H1 (cell line): ENCODE measurements at regions not wholly inside any gene's neighbourhood (a gene's known extent, or its start where the extent isn't known, plus 50 kb on each side); places are given as distances from the start of the nearest gene placed in this dataset.

ENCODE experiments used
- CTCF ChIA-PET: fragments of 300-600 bp; sonication (Branson Sonifier 250); formaldehyde crosslinking; loops from one replicate; lab custom pipeline; 2021; ENCODE audit not compliant: partially characterized antibody; lab: Charles Lee
- POLR2A ChIA-PET: fragments of 300-600 bp; sonication (Branson Sonifier 250); formaldehyde crosslinking; loops from one replicate; lab custom pipeline; 2021; ENCODE audit warnings: inconsistent platforms; ENCODE audit not compliant: partially characterized antibody; lab: Charles Lee
- DNase-seq, 2 experiments: peaks; one replicate each; pipeline versions ENCODE4 v3.0.0 to v3.0.0-alpha.2; 2010 to 2022; ENCODE audit warnings: low spot score in 2 of 2, low read depth in 1 of 2, mixed read lengths in 1 of 2
- FAIRE-seq: peaks from 2 replicates; lab custom pipeline; 2011; peaks lifted over from hg19 to GRCh38; lab: Jason Lieb, UNC
- H2AFZ ChIP-seq: 2 replicates; pipeline ENCODE4 v1.8.1; 2012; ENCODE audit warnings: low read length, inconsistent platforms
- H2AK5ac ChIP-seq: 2 replicates; pipeline ENCODE4 v1.6.1; 2013; ENCODE audit warnings: low read depth, low read length
- H2BK120ac ChIP-seq: replicated peaks from 2 replicates; pipeline ENCODE3; 2013; ENCODE audit warnings: low read depth, low read length, inconsistent platforms
- H2BK12ac ChIP-seq: 2 replicates; pipeline ENCODE4 v1.6.1; 2013; ENCODE audit warnings: low read depth, low read length
- H2BK15ac ChIP-seq: 2 replicates; pipeline ENCODE4 v1.6.1; 2013; ENCODE audit warnings: low read length
- H2BK20ac ChIP-seq: 2 replicates; pipeline ENCODE4 v1.6.1; 2013; ENCODE audit warnings: low read length
- H2BK5ac ChIP-seq: 2 replicates; pipeline ENCODE4 v1.6.1; 2013; ENCODE audit warnings: low read depth, low read length
- H3K14ac ChIP-seq: 2 replicates; pipeline ENCODE4 v1.6.1; 2013; ENCODE audit warnings: inconsistent platforms; ENCODE audit not compliant: insufficient read length
- H3K18ac ChIP-seq: 2 replicates; pipeline ENCODE4 v1.6.1; 2013; ENCODE audit warnings: low read length; ENCODE audit errors: extremely low read depth
- H3K23ac ChIP-seq: 2 replicates; pipeline ENCODE4 v1.6.1; 2013; ENCODE audit warnings: inconsistent platforms; ENCODE audit not compliant: insufficient read length
- H3K23me2 ChIP-seq: 2 replicates; pipeline ENCODE4 v1.6.1; 2013; ENCODE audit warnings: low read depth, low read length
- H3K27ac ChIP-seq: 2 replicates; pipeline ENCODE4 v1.6.1; 2011; ENCODE audit warnings: low read depth, low read length, inconsistent platforms
- H3K27me3 ChIP-seq, 4 experiments: replicated peaks in 1 of 4; 1 replicate in 1 of 4; 2 replicates in 3 of 4; pipeline versions ENCODE4 v1.6.1 to v1.8.1; 2011 to 2013; ENCODE audit warnings: low read length in 3 of 4, mild to moderate bottlenecking in 3 of 4, inconsistent platforms in 2 of 4, mixed read lengths in 2 of 4, moderate library complexity in 1 of 4; ENCODE audit not compliant: control insufficient read depth in 3 of 4, insufficient read depth in 3 of 4; ENCODE audit errors: extremely low read depth in 1 of 4
- H3K36me3 ChIP-seq, 4 experiments: 2 replicates each; pipeline versions ENCODE4 v1.6.1 to v1.8.1; 2011 to 2013; ENCODE audit warnings: mild to moderate bottlenecking in 4 of 4, low read length in 3 of 4, moderate library complexity in 2 of 4, control low read depth in 1 of 4, inconsistent platforms in 1 of 4; ENCODE audit not compliant: insufficient read depth in 4 of 4, control insufficient read depth in 2 of 4
- H3K4ac ChIP-seq: replicated peaks from 2 replicates; pipeline ENCODE3; 2013; ENCODE audit warnings: low read length, low read depth, mixed read lengths, inconsistent platforms; ENCODE audit not compliant: insufficient read length
- H3K4me1 ChIP-seq, 4 experiments: replicated peaks in 1 of 4; 1 replicate in 1 of 4; 2 replicates in 3 of 4; pipeline versions ENCODE4 v1.6.1 to v1.8.1; 2011 to 2013; ENCODE audit warnings: low read length in 3 of 4, inconsistent platforms in 2 of 4, mixed read lengths in 1 of 4; ENCODE audit not compliant: insufficient read depth in 4 of 4, control insufficient read depth in 3 of 4
- H3K4me2 ChIP-seq, 2 experiments: 2 replicates each; pipeline versions ENCODE4 v1.6.1 to v1.8.1; 2011 to 2013; ENCODE audit warnings: low read depth in 2 of 2, low read length in 2 of 2, control low read depth in 1 of 2, inconsistent platforms in 1 of 2, mild to moderate bottlenecking in 1 of 2; ENCODE audit not compliant: insufficient read depth in 1 of 2
- H3K4me3 ChIP-seq, 4 experiments: fragments of 200-600, 300-600 bp in 1 of 4; sonication (generic), shearing (Covaris generic), sonication (Bioruptor Twin) in 1 of 4; 2 replicates each; pipeline versions ENCODE4 v1.5.1 to v1.8.1; 2011 to 2016; ENCODE audit warnings: low read length in 4 of 4, low read depth in 3 of 4, control low read depth in 2 of 4, inconsistent platforms in 2 of 4, mild to moderate bottlenecking in 2 of 4, mixed read lengths in 1 of 4, moderate library complexity in 1 of 4; ENCODE audit not compliant: insufficient read depth in 2 of 4; ENCODE audit errors: extremely low read depth in 1 of 4
- H3K56ac ChIP-seq: replicated peaks from 2 replicates; pipeline ENCODE3; 2013; ENCODE audit warnings: low read depth, mild to moderate bottlenecking, mixed read lengths, low read length, inconsistent platforms; ENCODE audit not compliant: insufficient read length
- H3K79me1 ChIP-seq: 2 replicates; pipeline ENCODE4 v1.6.1; 2013; ENCODE audit warnings: low read depth, low read length, control low read depth
- H3K79me2 ChIP-seq, 2 experiments: 2 replicates each; pipeline versions ENCODE4 v1.6.1 to v1.8.1; 2012 to 2013; ENCODE audit warnings: low read length in 2 of 2, mild to moderate bottlenecking in 2 of 2, inconsistent platforms in 1 of 2; ENCODE audit not compliant: insufficient read depth in 2 of 2, control insufficient read depth in 1 of 2
- H3K9ac ChIP-seq, 4 experiments: replicated peaks in 1 of 4; 1 replicate in 1 of 4; 2 replicates in 3 of 4; pipeline versions ENCODE4 v1.6.1 to v1.8.1; 2011 to 2013; ENCODE audit warnings: low read depth in 3 of 4, low read length in 3 of 4, control low read depth in 2 of 4, mild to moderate bottlenecking in 2 of 4, moderate library complexity in 2 of 4, inconsistent platforms in 1 of 4; ENCODE audit errors: extremely low read depth in 1 of 4
- H3K9me3 ChIP-seq, 2 experiments: 2 replicates each; pipeline versions ENCODE4 v1.6.1 to v1.8.1; 2012 to 2013; ENCODE audit warnings: mild to moderate bottlenecking in 2 of 2, moderate library complexity in 2 of 2, control low read depth in 1 of 2, inconsistent platforms in 1 of 2, low read depth in 1 of 2, low read length in 1 of 2, mixed read lengths in 1 of 2; ENCODE audit not compliant: insufficient read depth in 2 of 2
- H4K20me1 ChIP-seq, 2 experiments: replicated peaks in 1 of 2; 2 replicates each; pipeline versions ENCODE3 to v1.8.1; 2011 to 2013; ENCODE audit warnings: inconsistent platforms in 2 of 2, low read length in 2 of 2, mild to moderate bottlenecking in 1 of 2; ENCODE audit not compliant: insufficient read depth in 2 of 2, control insufficient read depth in 1 of 2
- H4K5ac ChIP-seq: 2 replicates; pipeline ENCODE4 v1.6.1; 2013; ENCODE audit warnings: low read length, low read depth, mixed read lengths, inconsistent platforms; ENCODE audit not compliant: insufficient read length
- H4K8ac ChIP-seq: 2 replicates; pipeline ENCODE4 v1.8.0; 2013; ENCODE audit warnings: mild to moderate bottlenecking, moderate library complexity, low read length, inconsistent platforms; ENCODE audit not compliant: insufficient read depth; ENCODE audit errors: extremely low read depth
- H4K91ac ChIP-seq: replicated peaks from 2 replicates; pipeline ENCODE3; 2013; ENCODE audit warnings: low read length, mixed read lengths, inconsistent platforms; ENCODE audit not compliant: insufficient read length
- MAX ChIP-seq: IDR thresholded peaks from 2 replicates; pipeline ENCODE4 v1.6.1; 2012; ENCODE audit warnings: inconsistent platforms
- SRF ChIP-seq: IDR thresholded peaks from 2 replicates; pipeline ENCODE4 v1.6.1; 2011; ENCODE audit warnings: mild to moderate bottlenecking, low read depth, low read length, moderate library complexity
- USF2 ChIP-seq: IDR thresholded peaks from 2 replicates; pipeline ENCODE4 v1.6.1; 2011; ENCODE audit warnings: low read length, improper control_type of control experiment

- Histone ChIP-seq H3K14ac (no peak overlapping the region), H3K4me2 (no peak overlapping the region), H4K20me1 (no peaks in the 10 kb centered on the region), H3K36me3 (no peaks in the 10 kb centered on the region), H3K9me3 (no peaks in the 10 kb centered on the region), H2BK15ac (no peak overlapping the region), H3K18ac (no peak overlapping the region), H2AK5ac (no peak overlapping the region), H4K8ac (no peak overlapping the region), H3K79me2 (no peaks in the 10 kb centered on the region), H3K4ac (no peak overlapping the region), H2BK120ac (no peak overlapping the region), H3K4me3 (no peak overlapping the region), H3K27me3 (no peaks in the 10 kb centered on the region), H3K56ac (no peak overlapping the region), H2BK20ac (no peak overlapping the region), H3K23me2 (no peaks in the 10 kb centered on the region; the same call in 1 of the 2 replicates), H2BK12ac (no peak overlapping the region), H3K79me1 (no peaks in the 10 kb centered on the region), H4K5ac (no peak overlapping the region), H4K91ac (no peak overlapping the region), H2BK5ac (no peak overlapping the region), H3K4me1 (no peaks in the 10 kb centered on the region), H3K23ac (no peak overlapping the region), H3K9ac (no peak overlapping the region), H3K27ac (no peak overlapping the region), H2AFZ (no peak overlapping the region)
- FAIRE-seq (no peak), DNase-seq (no peak)
- TF ChIP-seq MAX, result no peak
- no peak for TF ChIP-seq SRF
- no peak for TF ChIP-seq USF2
- POLR2A ChIA-PET, result no interaction called here
- CTCF ChIA-PET, result no interaction called here
These were observed 1327.3 kb upstream of the GOT2 start for GRCh38 chr16:60061396-60061795.
